ENCODE measurements at regions not wholly inside any gene's neighbourhood (a gene's known extent, or its start where the extent isn't known, plus 50 kb on each side); places are given as distances from the start of the nearest gene placed in this dataset.
"Not testable (repeated sequence)": the region's sequence is repeated elsewhere in the genome, so short reads cannot be mapped to it uniquely, and the experiment has no call there.

DNA sequence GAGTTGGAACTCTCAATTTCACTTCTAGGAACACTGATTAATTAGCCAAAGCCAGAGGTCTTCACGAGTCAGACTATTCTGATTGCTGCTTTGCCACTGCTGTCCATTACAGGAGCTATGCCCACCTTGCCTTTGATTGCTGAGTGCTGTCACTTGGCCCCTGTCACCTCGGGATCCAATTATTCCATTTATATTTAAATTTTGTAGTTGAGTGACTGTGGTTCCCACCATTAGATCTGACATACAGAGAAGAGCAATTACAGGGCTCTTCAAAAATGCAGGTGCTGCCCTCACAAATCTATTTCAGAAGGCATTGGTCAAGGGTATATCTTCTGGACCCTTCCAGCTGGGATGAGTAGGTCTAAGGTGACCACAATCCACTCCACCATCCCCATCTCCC is 200.8 kb downstream of the GJA1 start:
- not testable (repeated sequence) for TF ChIP-seq ZBTB11 (CRISPR knock-in tag; IDR thresholded peaks at IDR 0.05); BRF2 (IDR thresholded peaks at IDR 0.05; ENCODE audit: borderline replicate concordance, insufficient read depth, insufficient read length); NFXL1 (CRISPR knock-in tag; IDR thresholded peaks at IDR 0.05); ZNF175 (CRISPR knock-in tag; IDR thresholded peaks at IDR 0.05; ENCODE audit: low read depth); SP2 (IDR thresholded peaks at IDR 0.05; ENCODE audit: extremely low read depth, low read depth, low read length, poor library complexity, severe bottlenecking); RCOR1 (IDR thresholded peaks at IDR 0.05; ENCODE audit: borderline replicate concordance in 1 of 2, low read depth in 2 of 2, low read length in 2 of 2); POLR2A (conservative IDR thresholded peaks at IDR 0.05); RAD51 (IDR thresholded peaks at IDR 0.05; ENCODE audit: borderline replicate concordance, low read depth); CREB1 (IDR thresholded peaks at IDR 0.05); CREB1 (CRISPR knock-in tag; IDR thresholded peaks at IDR 0.05)
- TF ChIP-seq, protein P1, sequence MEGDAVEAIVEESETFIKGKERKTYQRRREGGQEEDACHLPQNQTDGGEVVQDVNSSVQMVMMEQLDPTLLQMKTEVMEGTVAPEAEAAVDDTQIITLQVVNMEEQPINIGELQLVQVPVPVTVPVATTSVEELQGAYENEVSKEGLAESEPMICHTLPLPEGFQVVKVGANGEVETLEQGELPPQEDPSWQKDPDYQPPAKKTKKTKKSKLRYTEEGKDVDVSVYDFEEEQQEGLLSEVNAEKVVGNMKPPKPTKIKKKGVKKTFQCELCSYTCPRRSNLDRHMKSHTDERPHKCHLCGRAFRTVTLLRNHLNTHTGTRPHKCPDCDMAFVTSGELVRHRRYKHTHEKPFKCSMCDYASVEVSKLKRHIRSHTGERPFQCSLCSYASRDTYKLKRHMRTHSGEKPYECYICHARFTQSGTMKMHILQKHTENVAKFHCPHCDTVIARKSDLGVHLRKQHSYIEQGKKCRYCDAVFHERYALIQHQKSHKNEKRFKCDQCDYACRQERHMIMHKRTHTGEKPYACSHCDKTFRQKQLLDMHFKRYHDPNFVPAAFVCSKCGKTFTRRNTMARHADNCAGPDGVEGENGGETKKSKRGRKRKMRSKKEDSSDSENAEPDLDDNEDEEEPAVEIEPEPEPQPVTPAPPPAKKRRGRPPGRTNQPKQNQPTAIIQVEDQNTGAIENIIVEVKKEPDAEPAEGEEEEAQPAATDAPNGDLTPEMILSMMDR (IDR thresholded peaks at IDR 0.05 in 2 of 3, conservative IDR thresholded peaks at IDR 0.05 in 1 of 3; ENCODE audit: insufficient read depth in 2 of 3, low read depth in 1 of 3, low read length in 3 of 3), result not testable (repeated sequence)
- TF ChIP-seq, protein P2, sequence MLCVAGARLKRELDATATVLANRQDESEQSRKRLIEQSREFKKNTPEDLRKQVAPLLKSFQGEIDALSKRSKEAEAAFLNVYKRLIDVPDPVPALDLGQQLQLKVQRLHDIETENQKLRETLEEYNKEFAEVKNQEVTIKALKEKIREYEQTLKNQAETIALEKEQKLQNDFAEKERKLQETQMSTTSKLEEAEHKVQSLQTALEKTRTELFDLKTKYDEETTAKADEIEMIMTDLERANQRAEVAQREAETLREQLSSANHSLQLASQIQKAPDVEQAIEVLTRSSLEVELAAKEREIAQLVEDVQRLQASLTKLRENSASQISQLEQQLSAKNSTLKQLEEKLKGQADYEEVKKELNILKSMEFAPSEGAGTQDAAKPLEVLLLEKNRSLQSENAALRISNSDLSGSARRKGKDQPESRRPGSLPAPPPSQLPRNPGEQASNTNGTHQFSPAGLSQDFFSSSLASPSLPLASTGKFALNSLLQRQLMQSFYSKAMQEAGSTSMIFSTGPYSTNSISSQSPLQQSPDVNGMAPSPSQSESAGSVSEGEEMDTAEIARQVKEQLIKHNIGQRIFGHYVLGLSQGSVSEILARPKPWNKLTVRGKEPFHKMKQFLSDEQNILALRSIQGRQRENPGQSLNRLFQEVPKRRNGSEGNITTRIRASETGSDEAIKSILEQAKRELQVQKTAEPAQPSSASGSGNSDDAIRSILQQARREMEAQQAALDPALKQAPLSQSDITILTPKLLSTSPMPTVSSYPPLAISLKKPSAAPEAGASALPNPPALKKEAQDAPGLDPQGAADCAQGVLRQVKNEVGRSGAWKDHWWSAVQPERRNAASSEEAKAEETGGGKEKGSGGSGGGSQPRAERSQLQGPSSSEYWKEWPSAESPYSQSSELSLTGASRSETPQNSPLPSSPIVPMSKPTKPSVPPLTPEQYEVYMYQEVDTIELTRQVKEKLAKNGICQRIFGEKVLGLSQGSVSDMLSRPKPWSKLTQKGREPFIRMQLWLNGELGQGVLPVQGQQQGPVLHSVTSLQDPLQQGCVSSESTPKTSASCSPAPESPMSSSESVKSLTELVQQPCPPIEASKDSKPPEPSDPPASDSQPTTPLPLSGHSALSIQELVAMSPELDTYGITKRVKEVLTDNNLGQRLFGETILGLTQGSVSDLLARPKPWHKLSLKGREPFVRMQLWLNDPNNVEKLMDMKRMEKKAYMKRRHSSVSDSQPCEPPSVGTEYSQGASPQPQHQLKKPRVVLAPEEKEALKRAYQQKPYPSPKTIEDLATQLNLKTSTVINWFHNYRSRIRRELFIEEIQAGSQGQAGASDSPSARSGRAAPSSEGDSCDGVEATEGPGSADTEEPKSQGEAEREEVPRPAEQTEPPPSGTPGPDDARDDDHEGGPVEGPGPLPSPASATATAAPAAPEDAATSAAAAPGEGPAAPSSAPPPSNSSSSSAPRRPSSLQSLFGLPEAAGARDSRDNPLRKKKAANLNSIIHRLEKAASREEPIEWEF (CRISPR knock-in tag; IDR thresholded peaks at IDR 0.05), result not testable (repeated sequence)
- TF ChIP-seq, protein P3, sequence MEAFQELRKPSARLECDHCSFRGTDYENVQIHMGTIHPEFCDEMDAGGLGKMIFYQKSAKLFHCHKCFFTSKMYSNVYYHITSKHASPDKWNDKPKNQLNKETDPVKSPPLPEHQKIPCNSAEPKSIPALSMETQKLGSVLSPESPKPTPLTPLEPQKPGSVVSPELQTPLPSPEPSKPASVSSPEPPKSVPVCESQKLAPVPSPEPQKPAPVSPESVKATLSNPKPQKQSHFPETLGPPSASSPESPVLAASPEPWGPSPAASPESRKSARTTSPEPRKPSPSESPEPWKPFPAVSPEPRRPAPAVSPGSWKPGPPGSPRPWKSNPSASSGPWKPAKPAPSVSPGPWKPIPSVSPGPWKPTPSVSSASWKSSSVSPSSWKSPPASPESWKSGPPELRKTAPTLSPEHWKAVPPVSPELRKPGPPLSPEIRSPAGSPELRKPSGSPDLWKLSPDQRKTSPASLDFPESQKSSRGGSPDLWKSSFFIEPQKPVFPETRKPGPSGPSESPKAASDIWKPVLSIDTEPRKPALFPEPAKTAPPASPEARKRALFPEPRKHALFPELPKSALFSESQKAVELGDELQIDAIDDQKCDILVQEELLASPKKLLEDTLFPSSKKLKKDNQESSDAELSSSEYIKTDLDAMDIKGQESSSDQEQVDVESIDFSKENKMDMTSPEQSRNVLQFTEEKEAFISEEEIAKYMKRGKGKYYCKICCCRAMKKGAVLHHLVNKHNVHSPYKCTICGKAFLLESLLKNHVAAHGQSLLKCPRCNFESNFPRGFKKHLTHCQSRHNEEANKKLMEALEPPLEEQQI (IDR thresholded peaks at IDR 0.05), result not testable (repeated sequence)

Data from K562 (cell line).